ENCODE measurements at regions not wholly inside any gene's neighbourhood (a gene's known extent, or its start where the extent isn't known, plus 50 kb on each side); places are given as distances from the start of the nearest gene placed in this dataset.

GRCh38 chr3:104279617-104280016 is 1087.1 kb upstream of the ALCAM start:
- FAIRE-seq (no peak), ATAC-seq (no peak), DNase-seq (ENCODE audit: low read depth, low spot score) (no peak)
- Histone ChIP-seq H2AFZ (ENCODE audit: control insufficient read depth, low read depth, low read length) (peak overlapping the region; percentile 13), H3K9me3 (replicated peaks; ENCODE audit: control insufficient read depth, insufficient read depth, low read length) (peaks cover 2% of the 10 kb centered on the region), H3K79me2 (ENCODE audit: control insufficient read depth, insufficient read depth, low read length) (no peaks in the 10 kb centered on the region), H3K4me1 (ENCODE audit: control insufficient read depth, insufficient read depth, low read length) (no peaks in the 10 kb centered on the region), H3K4me2 (ENCODE audit: control insufficient read depth, insufficient read depth) (0 out of 2 replicates have a peak overlapping the region, but pooled peaks have one; percentile 4), H3K27me3 (replicated peaks in 1 of 2; ENCODE audit: control insufficient read depth in 2 of 2, insufficient read depth in 2 of 2, low read length in 1 of 2) (no peaks in the 10 kb centered on the region), H3K36me3 (ENCODE audit: control insufficient read depth in 2 of 2, insufficient read depth in 2 of 2, low read length in 1 of 2) (no peaks in the 10 kb centered on the region), H4K20me1 (ENCODE audit: control insufficient read depth, insufficient read depth) (no peaks in the 10 kb centered on the region), H3K4me3 (no peak overlapping the region), H3K27ac (ENCODE audit: control insufficient read depth, insufficient read depth) (no peak overlapping the region), H3K9ac (ENCODE audit: control insufficient read depth, insufficient read depth, low read length) (no peak overlapping the region)
- no TSS peak for BruUV-seq (replicated peaks)
- ChIA-PET POLR2A (no interaction called here), RAD21 (ENCODE audit: unreplicated experiment) (no interaction called here), SMC1A (ENCODE audit: uncharacterized antibody, unreplicated experiment) (interaction anchor here (0.7 to 1.0 kb wide), 3 partner anchors 146 to 287 kb away, joined by 3 read pairs; no protein-coding TSS in a partner anchor), CTCF (interaction anchor here (0.7 kb wide), 1 partner anchor 129 kb away, joined by 3 read pairs; no protein-coding TSS in a partner anchor)
- in situ Hi-C loops (cut with MboI), result loop anchor here (5.0 to 25.0 kb wide), 2 partner anchors 1088 to 1233 kb away; partner anchors contain the start of gene ALCAM
- WGBS (ENCODE audit: insufficient coverage, insufficient replicate concordance, low lambda C conversion rate, missing lambda C conversion rate), result 58% methylated on average over 1 of the region's 1 CpG
- TF ChIP-seq CEBPZ (IDR thresholded peaks at IDR 0.05; ENCODE audit: low read depth, low read length) (no peak), SMC3 (IDR thresholded peaks at IDR 0.05; ENCODE audit: borderline replicate concordance, low read length) (no peak), IRF3 (IDR thresholded peaks at IDR 0.05) (no peak)
- intact Hi-C loops (cut with micrococcal nuclease; ENCODE audit: unreplicated experiment), result loop anchor here (5.0 to 10.0 kb wide), 4 partner anchors 243 to 705 kb away; no protein-coding TSS in a partner anchor
